Activated T-cell treated with anti-CD3 and anti-CD28 coated beads, Interleukin-2, amount 50 U/mL, for 48 hours (primary cell): ENCODE measurements at regions not wholly inside any gene's neighbourhood (a gene's known extent, or its start where the extent isn't known, plus 50 kb on each side); places are given as distances from the start of the nearest gene placed in this dataset.

ENCODE experiments used
- DNase-seq, 2 experiments: peaks; one replicate each; pipeline ENCODE4 v3.0.0-alpha.2; 2020

DNA sequence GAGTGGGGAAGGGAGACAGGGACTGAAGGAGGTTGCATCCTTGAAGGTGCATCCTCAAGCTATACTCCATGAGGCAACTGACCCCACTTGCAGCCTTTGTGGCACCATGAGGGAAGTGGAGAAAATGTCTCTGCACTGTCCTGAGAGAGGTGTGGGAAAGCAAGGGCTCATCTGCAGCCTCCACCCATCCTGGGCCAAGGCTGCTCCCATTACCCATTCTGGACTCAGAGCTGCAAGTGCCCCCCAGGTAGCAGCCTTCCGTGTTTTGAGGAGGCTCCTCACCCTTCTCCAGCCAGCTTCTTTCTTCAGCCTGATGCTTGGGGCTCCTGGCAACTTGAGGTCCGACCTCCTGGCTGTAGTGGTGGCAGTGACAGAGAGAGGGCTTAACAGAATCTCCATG is 294.6 kb downstream of the CDH26 start:
- no peak for DNase-seq

DNA sequence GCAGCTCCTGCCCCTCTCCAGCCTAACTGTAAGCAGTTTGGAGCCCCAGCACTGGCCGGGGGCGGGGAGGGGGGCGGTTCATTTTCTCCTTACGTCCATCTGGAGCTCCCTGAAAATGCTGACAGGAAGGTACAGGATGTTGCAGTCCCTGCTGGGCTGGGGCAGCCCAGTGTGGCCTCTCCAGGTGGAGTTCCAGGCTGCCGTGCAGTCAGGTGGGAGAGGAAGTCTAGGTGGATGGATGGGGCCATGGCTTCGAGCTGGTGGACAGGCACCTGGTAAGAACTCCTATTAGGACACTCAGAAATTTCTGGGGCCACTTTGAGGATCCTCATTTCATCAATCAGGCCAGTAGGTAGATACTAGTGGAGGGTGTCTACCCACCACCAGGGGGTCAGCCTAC is 295.2 kb downstream of the CDH26 start:
- DNase-seq: no peak

DNA sequence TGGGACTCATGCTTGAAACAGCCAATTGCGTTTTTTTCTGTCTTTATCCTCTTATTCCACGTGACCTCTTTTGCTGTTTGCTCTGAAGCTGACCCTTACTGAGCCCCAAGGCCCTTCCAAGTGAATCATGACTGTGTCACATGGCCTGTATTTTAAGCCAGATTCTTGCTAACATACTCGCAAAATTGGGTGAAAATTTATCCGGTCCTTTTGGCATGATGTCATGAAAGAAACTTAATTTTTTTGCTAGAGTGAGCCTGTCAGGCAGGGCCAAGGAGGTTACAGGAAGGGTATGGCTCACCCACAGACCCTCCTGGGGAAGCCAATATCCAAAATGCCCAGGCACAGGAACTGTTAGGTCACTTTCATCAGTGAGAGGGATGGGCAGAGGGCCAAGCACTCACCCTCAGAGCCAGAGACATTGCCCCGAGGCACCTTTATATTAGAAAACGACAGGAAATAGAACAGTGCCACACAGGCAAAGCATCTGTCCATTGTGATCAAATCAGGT is 296.7 kb downstream of the CDH26 start:
- no peak for DNase-seq

DNA sequence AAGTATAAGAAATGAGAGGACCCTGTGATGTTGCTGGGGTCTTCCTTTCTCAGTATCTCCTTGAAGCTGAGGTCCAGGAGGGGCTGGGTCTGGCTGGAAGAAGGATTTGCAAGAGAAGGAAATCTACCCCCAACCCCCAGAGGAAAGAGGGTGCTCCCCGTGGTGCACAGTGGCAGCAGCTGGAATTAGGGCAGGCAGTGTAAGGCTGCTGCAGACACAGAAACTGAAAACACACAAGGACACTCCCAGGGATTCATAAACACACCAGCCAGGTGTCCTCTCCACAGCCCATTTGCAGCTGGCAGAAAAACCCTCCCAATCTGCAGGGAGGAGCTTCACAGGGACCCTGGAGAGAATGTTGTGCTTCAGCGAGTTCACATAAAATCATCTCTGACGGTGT is 297.2 kb downstream of the CDH26 start:
- no peak for DNase-seq

GRCh38 chr20:60255866-60256265 is 297.6 kb downstream of the CDH26 start:
- DNase-seq: no peak

GRCh38 chr20:60256811-60257210 is 298.6 kb downstream of the CDH26 start:
- DNase-seq: no peak

DNA sequence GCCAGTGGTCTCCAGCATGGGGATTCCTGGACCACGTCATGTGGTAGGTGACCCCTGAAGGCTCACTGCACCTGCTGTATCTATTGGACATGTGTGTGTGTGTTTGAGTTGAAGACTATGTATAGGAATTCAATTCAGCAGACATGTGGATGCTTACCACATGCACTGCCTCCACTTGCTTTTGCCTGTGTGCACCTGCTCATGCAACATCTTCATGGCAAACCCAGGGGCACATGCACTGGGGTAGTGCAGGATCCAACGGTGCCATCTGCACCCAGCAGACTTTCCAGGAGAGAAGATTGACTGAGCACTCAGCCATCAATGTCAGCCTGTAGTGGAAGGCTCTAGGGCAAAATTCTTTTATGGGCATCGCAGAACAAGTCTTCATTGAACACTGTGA is 299.4 kb downstream of the CDH26 start:
- no peak for DNase-seq

GRCh38 chr20:60258255-60258863 is 300.1 kb downstream of the CDH26 start:
- no peak for DNase-seq

DNA sequence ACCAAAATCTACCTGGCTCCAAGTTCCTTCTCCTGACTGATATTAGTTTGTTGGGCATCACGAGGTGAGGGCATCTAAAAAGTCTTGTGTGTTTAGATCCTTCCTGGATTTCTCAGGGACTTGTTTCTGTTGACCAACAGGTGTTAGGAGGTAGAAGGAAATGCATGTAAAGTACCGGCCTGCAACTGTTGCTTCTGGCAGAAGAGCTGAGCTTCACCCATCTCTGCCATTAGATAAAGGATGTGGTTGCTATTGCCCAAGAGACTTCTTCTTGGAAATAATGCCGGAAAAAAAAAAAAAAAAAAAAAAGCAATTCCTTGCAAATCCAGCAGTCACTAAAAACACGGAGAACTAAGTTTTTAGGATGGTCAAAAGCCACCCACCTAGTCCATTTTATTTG is 303.1 kb downstream of the CDH26 start:
- DNase-seq: no peak

- DNase-seq: peak; percentile 68 to 69
Measured at GRCh38 chr20:60262967-60263603, 304.9 kb downstream of the CDH26 start.

DNA sequence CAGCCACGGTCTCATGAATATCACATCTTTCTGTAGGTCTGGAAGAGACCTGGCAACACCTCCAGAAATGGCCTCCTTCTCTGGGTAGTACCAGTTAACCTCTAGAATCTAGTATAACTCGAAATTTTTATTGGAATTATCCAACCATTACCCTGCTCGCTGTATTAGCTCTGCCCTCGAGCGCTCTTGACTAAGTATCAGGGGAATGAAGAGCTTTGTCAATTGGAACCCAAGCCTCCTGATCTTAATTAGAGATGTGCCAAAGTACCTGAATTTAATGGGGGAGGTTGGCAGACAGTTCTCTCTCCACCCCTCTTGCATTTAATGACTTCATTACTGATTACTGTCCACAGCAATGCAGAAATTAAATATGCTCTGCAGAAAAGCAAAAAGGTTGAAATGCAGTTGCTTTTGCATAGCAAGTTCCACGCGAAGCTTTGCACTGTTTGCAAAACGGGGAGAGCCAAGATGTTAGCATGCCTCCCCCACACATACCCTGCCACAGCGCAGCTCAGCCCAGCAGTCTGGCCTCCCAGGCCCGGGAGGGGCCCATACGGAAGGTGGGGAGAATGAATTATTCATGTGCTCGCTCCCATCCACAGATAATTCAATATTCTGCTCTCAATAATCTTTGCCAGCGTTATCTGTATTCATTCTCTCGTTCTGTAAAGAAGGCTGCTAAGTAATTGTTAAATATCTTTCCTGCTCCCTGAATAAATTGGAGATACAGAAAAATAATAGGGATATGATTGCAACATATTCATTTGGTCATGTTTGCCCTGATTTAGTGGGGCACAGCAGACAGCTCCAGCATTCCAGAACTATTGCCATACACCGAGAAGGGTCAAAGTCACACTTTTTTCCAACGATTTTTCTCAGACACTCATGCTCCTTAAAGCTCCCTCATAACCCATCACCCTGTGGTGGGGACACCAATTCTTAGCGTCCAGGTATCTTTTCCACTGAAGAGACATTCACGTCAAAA is 305.8 kb downstream of the CDH26 start:
- DNase-seq: no peak

GRCh38 chr20:60266177-60266823 is 308.1 kb downstream of the CDH26 start:
- no peak for DNase-seq

GRCh38 chr20:60268491-60268890 is 310.3 kb downstream of the CDH26 start:
- DNase-seq: no peak

DNA sequence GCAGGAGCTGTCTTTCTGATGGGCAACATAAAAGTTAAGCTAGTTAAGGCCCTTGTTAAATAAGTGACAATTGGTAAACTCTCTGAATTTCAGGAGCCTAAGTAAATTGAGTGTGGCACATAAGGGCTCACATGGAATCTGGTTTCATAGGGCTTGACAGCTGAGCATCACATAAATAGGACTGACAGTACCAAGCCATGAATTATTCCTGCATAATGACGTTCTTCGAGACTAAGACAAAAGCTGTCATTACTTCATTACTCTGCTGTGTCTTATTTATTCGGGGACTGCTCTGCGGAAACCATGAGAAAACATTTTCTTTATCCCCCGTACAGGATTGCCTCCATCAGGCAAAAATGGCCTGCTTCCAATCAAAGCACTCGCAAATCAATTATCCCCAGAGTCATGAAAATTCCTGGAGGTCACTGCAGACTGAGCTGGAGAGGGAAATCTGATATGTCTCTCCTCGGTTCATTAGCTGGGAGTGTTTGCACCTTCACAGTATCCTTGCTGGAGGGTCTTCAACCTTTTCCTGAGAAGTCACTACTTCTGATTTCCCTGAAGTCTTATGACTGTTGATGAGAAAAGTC is 311.4 kb downstream of the CDH26 start:
- no peak for DNase-seq

DNA sequence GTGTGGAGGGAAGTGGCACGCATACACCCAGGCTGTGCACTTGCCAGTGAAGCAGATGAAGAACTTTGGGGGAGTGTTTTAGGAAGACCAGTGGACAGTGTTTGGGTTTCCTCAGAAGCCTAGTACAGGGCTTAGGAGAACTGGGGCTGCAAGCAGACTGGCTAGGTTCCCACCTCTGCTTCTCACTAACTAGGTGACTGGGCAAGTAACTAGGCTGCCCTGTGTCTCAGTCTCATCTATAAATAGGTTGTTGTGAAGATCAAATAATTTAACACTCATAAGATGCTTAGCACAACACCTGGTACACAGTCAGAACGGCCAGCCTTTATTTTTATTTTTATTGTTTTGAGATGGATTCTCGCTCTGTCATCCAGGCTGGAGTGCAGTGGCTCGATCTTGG is 312.1 kb downstream of the CDH26 start:
- no peak for DNase-seq

DNA sequence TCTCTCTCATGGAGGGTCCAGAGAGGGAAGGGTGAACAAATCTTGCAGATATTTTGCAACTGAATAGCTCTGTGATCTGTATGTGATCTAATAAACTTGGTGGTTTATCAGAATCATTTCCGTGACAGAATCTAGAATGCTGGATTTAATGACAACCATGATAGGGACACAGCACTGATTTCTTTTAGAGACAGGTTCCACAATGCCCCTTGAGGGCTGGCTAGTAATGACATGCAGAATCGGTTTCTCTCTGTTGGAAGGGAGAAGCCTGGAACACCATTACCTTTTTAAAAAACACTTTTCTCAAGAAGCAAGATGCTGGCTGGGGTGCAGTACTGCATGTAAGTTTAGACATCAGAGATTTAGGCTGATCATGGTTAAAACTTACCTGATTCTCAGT is 313.4 kb downstream of the CDH26 start:
- no peak for DNase-seq

DNA sequence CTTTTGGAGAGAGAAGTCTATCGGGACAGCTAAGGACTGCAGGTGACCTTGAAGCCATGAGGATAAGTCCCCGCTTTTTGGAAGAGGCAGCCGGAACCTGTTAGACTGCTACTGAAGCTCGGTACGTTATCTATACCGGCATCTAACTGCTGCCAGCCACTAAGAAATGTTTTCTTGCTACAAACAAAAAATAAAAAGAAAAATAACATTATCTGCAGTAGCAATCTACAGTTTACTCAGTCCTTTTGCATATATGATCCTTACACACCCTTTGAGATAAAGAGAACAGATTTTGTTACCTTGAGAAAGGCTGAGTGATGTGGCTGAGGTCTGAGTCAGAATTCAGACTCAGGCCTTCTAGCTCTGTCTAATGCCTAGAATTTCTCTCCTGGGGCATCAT is 314.6 kb downstream of the CDH26 start:
- DNase-seq: no peak

GRCh38 chr20:60274717-60275116 is 316.5 kb downstream of the CDH26 start:
- no peak for DNase-seq

DNA sequence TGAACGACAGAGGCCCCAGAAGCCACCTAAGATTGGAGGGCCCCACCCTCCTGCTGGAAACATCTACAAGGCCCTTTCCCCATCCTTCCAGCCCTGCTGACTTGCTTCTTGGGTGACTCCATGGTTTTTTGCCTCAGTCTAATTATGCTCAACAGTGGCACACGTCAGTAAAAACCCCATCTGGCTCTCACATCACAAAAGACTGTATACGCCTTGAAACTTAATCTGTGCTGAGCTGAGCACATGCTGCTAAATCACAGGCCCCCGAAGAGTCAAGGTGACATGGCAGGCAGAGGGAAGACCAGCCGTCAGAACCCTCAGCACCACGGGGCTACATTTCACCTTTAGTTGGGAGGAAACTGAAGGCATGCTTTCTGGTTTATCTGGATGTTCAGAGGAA is 323.1 kb downstream of the CDH26 start:
- DNase-seq: no peak

GRCh38 chr20:60283281-60283680 is 325.1 kb downstream of the CDH26 start:
- no peak for DNase-seq

- no peak for DNase-seq
Measured at GRCh38 chr20:60286764-60287163, 328.5 kb downstream of the CDH26 start.

DNA sequence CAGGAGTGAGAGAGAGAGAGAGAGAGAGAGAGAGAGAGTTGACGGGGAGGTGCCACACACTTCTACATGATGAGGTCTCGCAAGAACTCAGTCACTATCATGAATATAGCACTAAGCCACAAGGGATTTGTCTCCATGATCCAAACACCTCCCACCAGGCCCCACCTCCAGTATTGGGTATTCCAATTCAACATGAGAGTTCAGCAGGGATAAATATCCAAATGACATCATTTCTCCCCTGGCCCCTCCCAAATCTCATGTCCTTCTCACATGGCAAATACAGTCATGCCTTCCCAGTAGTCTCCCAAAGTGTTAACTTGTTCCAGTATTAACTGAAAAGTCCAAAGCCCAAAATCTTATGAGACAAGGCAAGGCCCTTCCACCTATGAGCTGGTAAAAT is 330.7 kb downstream of the CDH26 start:
- DNase-seq: no peak

DNA sequence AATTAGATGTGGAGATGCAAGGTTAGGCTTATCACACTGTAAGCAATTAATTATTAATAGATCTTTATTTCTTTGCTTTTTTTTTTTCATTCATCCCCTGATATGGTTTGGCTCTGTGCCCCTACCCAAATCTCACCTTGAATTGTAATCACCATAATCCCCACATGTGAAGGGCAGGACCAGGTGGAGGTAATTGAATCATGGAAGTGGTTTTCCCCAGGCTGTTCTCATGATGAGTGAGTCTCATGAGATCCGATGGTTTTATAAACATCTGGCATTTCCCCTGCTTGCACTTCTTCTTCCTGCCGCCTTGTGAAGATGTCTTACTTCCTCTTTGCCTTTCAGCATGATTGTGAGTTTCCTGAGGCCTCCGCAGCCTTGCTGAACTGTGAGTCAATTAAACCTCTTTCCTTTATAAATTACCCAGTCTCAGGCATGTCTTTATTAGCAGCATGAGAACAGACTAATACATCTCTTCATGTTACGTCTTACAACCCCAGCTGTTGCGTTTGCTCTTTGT is 333.8 kb downstream of the CDH26 start:
- DNase-seq: no peak
